ENCODE measurements at regions not wholly inside any gene's neighbourhood (a gene's known extent, or its start where the extent isn't known, plus 50 kb on each side); places are given as distances from the start of the nearest gene placed in this dataset.

DNA sequence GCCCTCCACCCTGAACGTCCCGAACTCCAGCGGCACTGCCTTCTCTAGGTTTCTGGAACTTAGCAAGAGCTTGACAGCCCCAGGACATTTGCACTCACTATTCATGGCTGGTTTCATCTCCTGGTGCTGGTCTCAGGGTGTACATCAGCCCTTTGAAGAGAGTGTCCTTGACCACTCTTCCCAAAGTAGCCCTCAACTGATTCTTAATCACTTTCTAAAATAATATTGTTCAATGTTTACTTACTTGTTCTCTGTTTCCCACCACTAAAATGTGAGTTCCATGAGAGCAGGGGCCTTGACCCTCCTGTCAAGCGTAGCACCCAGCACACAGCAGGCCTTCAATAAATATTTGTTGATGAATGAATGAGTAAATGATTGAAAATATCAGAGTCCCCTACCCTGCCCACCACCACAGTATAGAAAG is 262.5 kb downstream of the RHOU start (continued):
- no peak for TF ChIP-seq CHD2 (IDR thresholded peaks at IDR 0.05; ENCODE audit: low read depth, low read length)
- no peak; the same call in 1 of the 2 replicates for TF ChIP-seq MAX (IDR thresholded peaks at IDR 0.05)
- no peak for TF ChIP-seq ZNF207 (IDR thresholded peaks at IDR 0.05; ENCODE audit: borderline replicate concordance)
- TF ChIP-seq ZBTB25 (CRISPR knock-in tag; IDR thresholded peaks at IDR 0.05), result no peak
- TF ChIP-seq ZNF329 (CRISPR knock-in tag; IDR thresholded peaks at IDR 0.05; ENCODE audit: low read depth), result no peak
- TF ChIP-seq NCOA5 (CRISPR knock-in tag; IDR thresholded peaks at IDR 0.05), result no peak
- TF ChIP-seq, protein P1, sequence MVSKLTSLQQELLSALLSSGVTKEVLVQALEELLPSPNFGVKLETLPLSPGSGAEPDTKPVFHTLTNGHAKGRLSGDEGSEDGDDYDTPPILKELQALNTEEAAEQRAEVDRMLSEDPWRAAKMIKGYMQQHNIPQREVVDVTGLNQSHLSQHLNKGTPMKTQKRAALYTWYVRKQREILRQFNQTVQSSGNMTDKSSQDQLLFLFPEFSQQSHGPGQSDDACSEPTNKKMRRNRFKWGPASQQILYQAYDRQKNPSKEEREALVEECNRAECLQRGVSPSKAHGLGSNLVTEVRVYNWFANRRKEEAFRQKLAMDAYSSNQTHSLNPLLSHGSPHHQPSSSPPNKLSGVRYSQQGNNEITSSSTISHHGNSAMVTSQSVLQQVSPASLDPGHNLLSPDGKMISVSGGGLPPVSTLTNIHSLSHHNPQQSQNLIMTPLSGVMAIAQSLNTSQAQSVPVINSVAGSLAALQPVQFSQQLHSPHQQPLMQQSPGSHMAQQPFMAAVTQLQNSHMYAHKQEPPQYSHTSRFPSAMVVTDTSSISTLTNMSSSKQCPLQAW (CRISPR knock-in tag; IDR thresholded peaks at IDR 0.05), result peak; percentile 41; the same call in 1 of the 2 replicates
- no peak for TF ChIP-seq NFIC (IDR thresholded peaks at IDR 0.05; ENCODE audit: low read length)
- TF ChIP-seq NFE2L1 (CRISPR knock-in tag; IDR thresholded peaks at IDR 0.05; ENCODE audit: borderline replicate concordance), result no peak
- TF ChIP-seq, protein P2, sequence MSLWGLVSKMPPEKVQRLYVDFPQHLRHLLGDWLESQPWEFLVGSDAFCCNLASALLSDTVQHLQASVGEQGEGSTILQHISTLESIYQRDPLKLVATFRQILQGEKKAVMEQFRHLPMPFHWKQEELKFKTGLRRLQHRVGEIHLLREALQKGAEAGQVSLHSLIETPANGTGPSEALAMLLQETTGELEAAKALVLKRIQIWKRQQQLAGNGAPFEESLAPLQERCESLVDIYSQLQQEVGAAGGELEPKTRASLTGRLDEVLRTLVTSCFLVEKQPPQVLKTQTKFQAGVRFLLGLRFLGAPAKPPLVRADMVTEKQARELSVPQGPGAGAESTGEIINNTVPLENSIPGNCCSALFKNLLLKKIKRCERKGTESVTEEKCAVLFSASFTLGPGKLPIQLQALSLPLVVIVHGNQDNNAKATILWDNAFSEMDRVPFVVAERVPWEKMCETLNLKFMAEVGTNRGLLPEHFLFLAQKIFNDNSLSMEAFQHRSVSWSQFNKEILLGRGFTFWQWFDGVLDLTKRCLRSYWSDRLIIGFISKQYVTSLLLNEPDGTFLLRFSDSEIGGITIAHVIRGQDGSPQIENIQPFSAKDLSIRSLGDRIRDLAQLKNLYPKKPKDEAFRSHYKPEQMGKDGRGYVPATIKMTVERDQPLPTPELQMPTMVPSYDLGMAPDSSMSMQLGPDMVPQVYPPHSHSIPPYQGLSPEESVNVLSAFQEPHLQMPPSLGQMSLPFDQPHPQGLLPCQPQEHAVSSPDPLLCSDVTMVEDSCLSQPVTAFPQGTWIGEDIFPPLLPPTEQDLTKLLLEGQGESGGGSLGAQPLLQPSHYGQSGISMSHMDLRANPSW (CRISPR knock-in tag; IDR thresholded peaks at IDR 0.05; ENCODE audit: borderline replicate concordance), result no peak
- TF ChIP-seq, protein P3, sequence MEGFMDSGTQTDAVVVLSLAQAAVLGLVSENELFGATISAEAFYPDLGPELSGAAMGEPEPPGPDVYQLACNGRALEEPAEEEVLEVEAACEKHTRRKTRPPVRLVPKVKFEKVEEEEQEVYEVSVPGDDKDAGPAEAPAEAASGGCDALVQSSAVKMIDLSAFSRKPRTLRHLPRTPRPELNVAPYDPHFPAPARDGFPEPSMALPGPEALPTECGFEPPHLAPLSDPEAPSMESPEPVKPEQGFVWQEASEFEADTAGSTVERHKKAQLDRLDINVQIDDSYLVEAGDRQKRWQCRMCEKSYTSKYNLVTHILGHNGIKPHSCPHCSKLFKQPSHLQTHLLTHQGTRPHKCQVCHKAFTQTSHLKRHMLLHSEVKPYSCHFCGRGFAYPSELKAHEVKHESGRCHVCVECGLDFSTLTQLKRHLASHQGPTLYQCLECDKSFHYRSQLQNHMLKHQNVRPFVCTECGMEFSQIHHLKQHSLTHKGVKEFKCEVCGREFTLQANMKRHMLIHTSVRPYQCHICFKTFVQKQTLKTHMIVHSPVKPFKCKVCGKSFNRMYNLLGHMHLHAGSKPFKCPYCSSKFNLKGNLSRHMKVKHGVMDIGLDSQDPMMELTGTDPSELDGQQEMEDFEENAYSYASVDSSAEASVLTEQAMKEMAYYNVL (CRISPR knock-in tag; IDR thresholded peaks at IDR 0.05; ENCODE audit: borderline replicate concordance), result peak; percentile 61; the same call in 1 of the 2 replicates
- TF ChIP-seq, protein P4, sequence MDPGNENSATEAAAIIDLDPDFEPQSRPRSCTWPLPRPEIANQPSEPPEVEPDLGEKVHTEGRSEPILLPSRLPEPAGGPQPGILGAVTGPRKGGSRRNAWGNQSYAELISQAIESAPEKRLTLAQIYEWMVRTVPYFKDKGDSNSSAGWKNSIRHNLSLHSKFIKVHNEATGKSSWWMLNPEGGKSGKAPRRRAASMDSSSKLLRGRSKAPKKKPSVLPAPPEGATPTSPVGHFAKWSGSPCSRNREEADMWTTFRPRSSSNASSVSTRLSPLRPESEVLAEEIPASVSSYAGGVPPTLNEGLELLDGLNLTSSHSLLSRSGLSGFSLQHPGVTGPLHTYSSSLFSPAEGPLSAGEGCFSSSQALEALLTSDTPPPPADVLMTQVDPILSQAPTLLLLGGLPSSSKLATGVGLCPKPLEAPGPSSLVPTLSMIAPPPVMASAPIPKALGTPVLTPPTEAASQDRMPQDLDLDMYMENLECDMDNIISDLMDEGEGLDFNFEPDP (CRISPR knock-in tag; conservative IDR thresholded peaks at IDR 0.05), result no peak
- TF ChIP-seq ZNF10 (CRISPR knock-in tag; IDR thresholded peaks at IDR 0.05; ENCODE audit: borderline replicate concordance, low read depth), result no peak
- TF ChIP-seq ZNF691 (CRISPR knock-in tag; IDR thresholded peaks at IDR 0.05; ENCODE audit: borderline replicate concordance, low read depth), result no peak; the same call in 1 of the 2 replicates
- TF ChIP-seq BORCS8-MEF2B (CRISPR knock-in tag; IDR thresholded peaks at IDR 0.05), result no peak
- TF ChIP-seq XBP1 (CRISPR knock-in tag; IDR thresholded peaks at IDR 0.05), result no peak
- TF ChIP-seq ZNF326 (CRISPR knock-in tag; IDR thresholded peaks at IDR 0.05; ENCODE audit: borderline replicate concordance), result no peak

Data from HepG2 (cell line).